ENCODE measurements at regions not wholly inside any gene's neighbourhood (a gene's known extent, or its start where the extent isn't known, plus 50 kb on each side); places are given as distances from the start of the nearest gene placed in this dataset.

- H3K9me2 ChIP-seq (replicated peaks; ENCODE audit: insufficient read depth): no peaks in the 10 kb centered on the region
- no peak for DNase-seq (ENCODE audit: low spot score)
- H3K27me3 ChIP-seq: no peaks in the 10 kb centered on the region
- H3K36me3 ChIP-seq (replicated peaks; ENCODE audit: insufficient read depth, low read depth): no peaks in the 10 kb centered on the region
- no peaks in the 10 kb centered on the region for H3K9me3 ChIP-seq (ENCODE audit: low read depth)
- no peaks in the 10 kb centered on the region for H3K4me1 ChIP-seq (ENCODE audit: insufficient read depth)
- H3K27ac ChIP-seq: no peak overlapping the region
- TF ChIP-seq EZH2phosphoT487 (IDR thresholded peaks at IDR 0.05; ENCODE audit: low read depth, severe bottlenecking, unreplicated experiment) (no peak), CTCF (IDR thresholded peaks at IDR 0.05; ENCODE audit: poor library complexity) (no peak), EZH2 (IDR thresholded peaks at IDR 0.05; ENCODE audit: borderline replicate concordance) (no peak)
- no peak overlapping the region for H2AFZ ChIP-seq
- H3K4me3 ChIP-seq: no peak overlapping the region
- 85% methylated on average over 4 of the region's 4 CpGs for WGBS (ENCODE audit: low lambda C conversion rate, missing lambda C conversion rate)
- no peaks in the 10 kb centered on the region for H4K20me1 ChIP-seq (ENCODE audit: insufficient read depth, poor library complexity, severe bottlenecking)
- no peaks in the 10 kb centered on the region for H3K79me2 ChIP-seq
- H3K4me2 ChIP-seq: no peak overlapping the region
Observed at GRCh38 chr1:90317628-90318027, 322.7 kb downstream of the ZNF326 start.

DNA sequence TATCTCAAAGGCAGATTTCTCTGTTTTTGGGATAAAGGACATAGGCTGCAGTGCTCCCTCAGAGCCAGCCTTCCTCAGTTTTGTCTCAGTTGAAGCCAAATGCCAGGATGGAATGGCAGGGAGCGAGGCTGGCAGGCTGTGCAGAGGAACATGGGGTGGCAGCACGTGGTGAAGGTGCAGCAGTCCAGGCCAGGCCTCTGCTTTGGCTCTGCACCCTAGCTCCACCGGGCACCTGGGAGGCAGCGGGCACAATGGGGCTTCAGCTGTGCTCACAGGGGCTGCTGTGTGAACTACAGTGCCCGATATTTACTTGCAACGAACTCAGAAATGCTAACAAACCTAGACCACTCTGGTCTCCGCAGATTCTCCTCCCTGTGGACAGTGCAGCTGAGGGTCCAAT lies 319.6 kb downstream of the ZNF326 start:
- TF ChIP-seq EZH2phosphoT487 (IDR thresholded peaks at IDR 0.05; ENCODE audit: low read depth, severe bottlenecking, unreplicated experiment) (no peak), CTCF (IDR thresholded peaks at IDR 0.05; ENCODE audit: poor library complexity) (no peak), EZH2 (IDR thresholded peaks at IDR 0.05; ENCODE audit: borderline replicate concordance) (no peak)

GRCh38 chr1:90313778-90314177 lies 318.9 kb downstream of the ZNF326 start:
- H3K79me2 ChIP-seq: no peaks in the 10 kb centered on the region
- H3K4me3 ChIP-seq: no peak overlapping the region
- H3K9me3 ChIP-seq (ENCODE audit: low read depth): no peaks in the 10 kb centered on the region
- no peak overlapping the region for H3K4me2 ChIP-seq
- H3K4me1 ChIP-seq (ENCODE audit: insufficient read depth): no peaks in the 10 kb centered on the region
- 88% methylated on average over 3 of the region's 3 CpGs for WGBS (ENCODE audit: low lambda C conversion rate, missing lambda C conversion rate)
- H4K20me1 ChIP-seq (ENCODE audit: insufficient read depth, poor library complexity, severe bottlenecking): no peaks in the 10 kb centered on the region
- H2AFZ ChIP-seq: no peak overlapping the region
- no peak for DNase-seq (ENCODE audit: low spot score)
- no peak overlapping the region for H3K27ac ChIP-seq
- H3K9me2 ChIP-seq (replicated peaks; ENCODE audit: insufficient read depth): no peaks in the 10 kb centered on the region
- H3K27me3 ChIP-seq: no peaks in the 10 kb centered on the region
- no peaks in the 10 kb centered on the region for H3K36me3 ChIP-seq (replicated peaks; ENCODE audit: insufficient read depth, low read depth)
- TF ChIP-seq CTCF (IDR thresholded peaks at IDR 0.05; ENCODE audit: poor library complexity): no peak
- no peak for TF ChIP-seq EZH2phosphoT487 (IDR thresholded peaks at IDR 0.05; ENCODE audit: low read depth, severe bottlenecking, unreplicated experiment)
- TF ChIP-seq EZH2 (IDR thresholded peaks at IDR 0.05; ENCODE audit: borderline replicate concordance): no peak

More for the DNA sequence above, 319.6 kb downstream of the ZNF326 start:
- Histone ChIP-seq H3K4me2 (no peak overlapping the region), H3K79me2 (no peaks in the 10 kb centered on the region), H3K4me1 (ENCODE audit: insufficient read depth) (no peaks in the 10 kb centered on the region), H4K20me1 (ENCODE audit: insufficient read depth, poor library complexity, severe bottlenecking) (no peaks in the 10 kb centered on the region), H3K27me3 (no peaks in the 10 kb centered on the region), H3K27ac (no peak overlapping the region), H3K36me3 (replicated peaks; ENCODE audit: insufficient read depth, low read depth) (no peaks in the 10 kb centered on the region), H2AFZ (no peak overlapping the region), H3K4me3 (no peak overlapping the region), H3K9me2 (replicated peaks; ENCODE audit: insufficient read depth) (no peaks in the 10 kb centered on the region), H3K9me3 (ENCODE audit: low read depth) (no peaks in the 10 kb centered on the region)
- no peak for DNase-seq (ENCODE audit: low spot score)
- 92% methylated on average over 7 of the region's 7 CpGs for WGBS (ENCODE audit: low lambda C conversion rate, missing lambda C conversion rate)

DNA sequence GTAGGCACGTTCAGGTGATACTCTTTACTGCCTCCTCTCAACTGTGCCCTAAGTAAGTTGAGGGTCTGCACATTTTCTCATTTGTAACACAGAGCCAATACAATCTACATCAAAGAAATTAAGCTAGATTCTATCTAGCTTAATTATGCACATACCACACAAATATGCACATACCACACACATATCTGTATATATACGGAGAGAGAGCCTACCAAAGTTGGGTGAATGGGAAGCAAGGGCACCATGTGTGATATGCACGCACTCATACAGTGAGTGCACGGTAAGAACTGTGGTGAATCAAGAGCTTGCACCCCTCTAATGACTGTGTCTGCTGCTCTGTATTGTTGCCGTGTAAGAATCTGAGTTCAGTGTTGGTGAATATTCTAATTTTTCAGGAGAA lies 314.9 kb downstream of the ZNF326 start:
- Histone ChIP-seq H3K4me1 (ENCODE audit: insufficient read depth) (no peaks in the 10 kb centered on the region), H2AFZ (no peak overlapping the region), H4K20me1 (ENCODE audit: insufficient read depth, poor library complexity, severe bottlenecking) (no peaks in the 10 kb centered on the region), H3K4me3 (no peak overlapping the region), H3K9me3 (ENCODE audit: low read depth) (no peaks in the 10 kb centered on the region), H3K27me3 (no peaks in the 10 kb centered on the region), H3K27ac (no peak overlapping the region), H3K79me2 (no peaks in the 10 kb centered on the region), H3K9me2 (replicated peaks; ENCODE audit: insufficient read depth) (no peaks in the 10 kb centered on the region), H3K4me2 (no peak overlapping the region), H3K36me3 (replicated peaks; ENCODE audit: insufficient read depth, low read depth) (no peaks in the 10 kb centered on the region)
- DNase-seq (ENCODE audit: low spot score): no peak
- TF ChIP-seq EZH2phosphoT487 (IDR thresholded peaks at IDR 0.05; ENCODE audit: low read depth, severe bottlenecking, unreplicated experiment): no peak
- TF ChIP-seq EZH2 (IDR thresholded peaks at IDR 0.05; ENCODE audit: borderline replicate concordance): no peak
- TF ChIP-seq CTCF (IDR thresholded peaks at IDR 0.05; ENCODE audit: poor library complexity): no peak
- 94% methylated on average over 5 of the region's 5 CpGs for WGBS (ENCODE audit: low lambda C conversion rate, missing lambda C conversion rate)
